ENCODE measurements at regions not wholly inside any gene's neighbourhood (a gene's known extent, or its start where the extent isn't known, plus 50 kb on each side); places are given as distances from the start of the nearest gene placed in this dataset.

DNA sequence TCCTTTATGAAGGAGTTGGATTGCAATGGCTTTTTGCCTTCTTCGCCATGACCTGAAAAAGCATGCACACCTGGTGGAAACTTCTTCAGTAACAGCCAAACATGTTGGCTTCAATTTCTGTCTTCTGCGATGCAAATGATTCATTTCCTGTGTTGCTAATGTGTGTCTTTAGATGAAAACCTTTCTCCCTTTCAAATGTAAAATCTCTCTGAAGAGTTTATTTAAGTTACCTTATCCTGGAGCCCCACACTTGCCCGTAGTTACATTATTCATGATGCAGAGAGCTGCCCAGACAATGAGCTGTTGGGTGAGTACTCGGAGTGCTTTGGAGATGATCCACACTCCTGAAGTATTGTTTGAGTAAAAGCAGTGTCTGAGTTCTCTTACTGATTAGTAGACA lies 1100.9 kb downstream of the RPA4 start:
- Histone ChIP-seq H3K36me3 (no peaks in the 10 kb centered on the region), H3K27me3 (no peaks in the 10 kb centered on the region), H3K9me3 (no peaks in the 10 kb centered on the region), H3K4me3 (no peak overlapping the region), H3K27ac (no peak overlapping the region), H3K4me1 (no peaks in the 10 kb centered on the region)
- intact Hi-C loops (cut with DNase I; ENCODE audit: low total_unique reads): no loop called here
- TF ChIP-seq, protein P1, sequence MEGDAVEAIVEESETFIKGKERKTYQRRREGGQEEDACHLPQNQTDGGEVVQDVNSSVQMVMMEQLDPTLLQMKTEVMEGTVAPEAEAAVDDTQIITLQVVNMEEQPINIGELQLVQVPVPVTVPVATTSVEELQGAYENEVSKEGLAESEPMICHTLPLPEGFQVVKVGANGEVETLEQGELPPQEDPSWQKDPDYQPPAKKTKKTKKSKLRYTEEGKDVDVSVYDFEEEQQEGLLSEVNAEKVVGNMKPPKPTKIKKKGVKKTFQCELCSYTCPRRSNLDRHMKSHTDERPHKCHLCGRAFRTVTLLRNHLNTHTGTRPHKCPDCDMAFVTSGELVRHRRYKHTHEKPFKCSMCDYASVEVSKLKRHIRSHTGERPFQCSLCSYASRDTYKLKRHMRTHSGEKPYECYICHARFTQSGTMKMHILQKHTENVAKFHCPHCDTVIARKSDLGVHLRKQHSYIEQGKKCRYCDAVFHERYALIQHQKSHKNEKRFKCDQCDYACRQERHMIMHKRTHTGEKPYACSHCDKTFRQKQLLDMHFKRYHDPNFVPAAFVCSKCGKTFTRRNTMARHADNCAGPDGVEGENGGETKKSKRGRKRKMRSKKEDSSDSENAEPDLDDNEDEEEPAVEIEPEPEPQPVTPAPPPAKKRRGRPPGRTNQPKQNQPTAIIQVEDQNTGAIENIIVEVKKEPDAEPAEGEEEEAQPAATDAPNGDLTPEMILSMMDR (IDR thresholded peaks at IDR 0.05): no peak
- DNase-seq: no peak

DNA sequence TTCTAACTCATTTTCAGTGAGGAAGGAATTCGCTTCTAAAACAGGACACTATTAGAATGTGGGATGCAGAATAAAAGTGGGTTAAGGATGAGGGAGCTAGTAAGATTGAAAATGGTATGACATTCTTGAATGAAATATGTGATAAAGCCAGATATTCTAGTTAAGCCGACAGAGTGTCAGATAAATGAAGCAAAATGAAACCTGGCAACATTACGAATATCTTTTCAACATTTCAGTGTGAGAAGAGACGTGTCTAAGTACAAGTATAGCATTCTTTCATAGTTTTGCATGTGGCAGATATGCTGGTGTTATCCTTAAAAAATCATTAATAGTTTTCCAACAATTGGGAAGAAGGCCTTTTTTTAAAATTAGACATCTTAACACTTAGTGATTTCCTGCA lies 1101.4 kb downstream of the RPA4 start:
- Histone ChIP-seq H3K36me3 (no peaks in the 10 kb centered on the region), H3K27ac (no peak overlapping the region), H3K4me3 (no peak overlapping the region), H3K4me1 (no peaks in the 10 kb centered on the region), H3K27me3 (no peaks in the 10 kb centered on the region), H3K9me3 (no peaks in the 10 kb centered on the region)
- TF ChIP-seq, protein P1 (IDR thresholded peaks at IDR 0.05): no peak
- intact Hi-C loops (cut with DNase I; ENCODE audit: low total_unique reads): no loop called here
- no peak for DNase-seq

DNA sequence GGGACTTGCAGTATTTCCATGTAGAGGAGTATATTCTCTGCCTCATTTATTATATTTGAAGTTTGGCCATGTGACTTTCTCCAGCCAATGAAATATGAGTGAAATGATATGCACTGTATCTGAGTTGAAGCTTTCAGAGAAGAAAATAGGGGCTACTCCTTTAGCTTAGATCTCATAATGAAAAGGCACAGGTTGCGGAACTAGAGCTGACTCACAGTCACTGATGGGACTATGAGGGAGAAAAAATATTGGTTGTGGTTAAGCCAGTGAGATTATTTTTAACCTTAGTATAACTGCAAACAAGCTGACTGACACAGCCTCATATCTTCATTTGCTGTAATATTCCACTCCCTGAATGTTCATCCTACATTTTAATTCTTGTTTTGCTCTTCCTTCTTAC lies 1104.3 kb downstream of the RPA4 start:
- intact Hi-C loops (cut with DNase I; ENCODE audit: low total_unique reads): no loop called here
- no peaks in the 10 kb centered on the region for H3K9me3 ChIP-seq
- no peaks in the 10 kb centered on the region for H3K36me3 ChIP-seq
- no peak for DNase-seq
- H3K4me1 ChIP-seq: no peaks in the 10 kb centered on the region
- no peaks in the 10 kb centered on the region for H3K27me3 ChIP-seq
- H3K27ac ChIP-seq: no peak overlapping the region
- no peak overlapping the region for H3K4me3 ChIP-seq
- TF ChIP-seq, protein P1 (IDR thresholded peaks at IDR 0.05): no peak

DNA sequence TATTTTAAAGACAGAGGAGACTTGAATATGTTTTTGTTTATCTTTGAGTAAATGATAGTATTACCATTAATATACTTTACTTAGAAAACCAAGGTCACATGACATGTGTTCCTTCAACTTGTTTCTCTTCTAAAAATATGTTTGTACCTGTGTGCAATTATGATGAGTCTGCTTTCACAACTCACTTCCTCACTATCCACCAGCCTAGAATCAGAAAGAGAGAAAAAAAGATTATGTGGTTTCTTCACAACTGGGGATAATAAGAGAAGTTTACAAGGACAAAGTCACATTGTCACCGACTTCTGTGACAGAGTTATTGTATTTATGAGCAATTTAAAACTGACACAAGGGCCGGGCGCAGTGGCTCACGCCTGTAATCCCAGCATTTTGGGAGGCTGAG lies 1112.1 kb downstream of the RPA4 start:
- H3K36me3 ChIP-seq: no peaks in the 10 kb centered on the region
- no peak overlapping the region for H3K4me3 ChIP-seq
- no peaks in the 10 kb centered on the region for H3K27me3 ChIP-seq
- TF ChIP-seq, protein P1 (IDR thresholded peaks at IDR 0.05): no peak
- no peaks in the 10 kb centered on the region for H3K4me1 ChIP-seq
- no peak overlapping the region for H3K27ac ChIP-seq
- no peak for DNase-seq
- H3K9me3 ChIP-seq: no peaks in the 10 kb centered on the region
- intact Hi-C loops (cut with DNase I; ENCODE audit: low total_unique reads): no loop called here

DNA sequence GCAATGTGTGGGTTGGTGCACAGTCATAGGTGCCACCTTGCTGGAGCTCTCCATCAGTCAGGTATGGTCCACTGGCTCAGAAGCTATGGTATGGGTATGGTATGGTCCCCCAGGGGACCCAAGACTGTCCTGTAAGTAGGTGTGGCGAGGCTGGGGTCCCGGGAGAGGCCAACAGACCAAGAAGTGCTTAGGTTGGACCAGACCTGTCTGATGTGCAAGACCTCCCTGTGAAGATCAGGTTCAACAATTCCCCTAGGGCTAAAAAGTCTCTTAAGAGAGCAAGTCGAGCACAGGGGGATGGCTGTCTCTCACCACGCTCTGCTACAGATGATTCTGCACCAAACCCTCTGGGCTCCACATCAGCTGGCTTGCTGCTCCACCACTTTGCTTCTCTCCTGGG lies 1145.0 kb downstream of the RPA4 start:
- intact Hi-C loops (cut with DNase I; ENCODE audit: low total_unique reads): no loop called here
- no peak for DNase-seq
- TF ChIP-seq, protein P1 (IDR thresholded peaks at IDR 0.05): no peak
- Histone ChIP-seq H3K27me3 (no peaks in the 10 kb centered on the region), H3K4me3 (no peak overlapping the region), H3K27ac (no peak overlapping the region), H3K9me3 (peaks cover 0 to 8% (median 5%) of the 10 kb centered on the region in 3 donors), H3K36me3 (no peaks in the 10 kb centered on the region), H3K4me1 (no peaks in the 10 kb centered on the region)

DNA sequence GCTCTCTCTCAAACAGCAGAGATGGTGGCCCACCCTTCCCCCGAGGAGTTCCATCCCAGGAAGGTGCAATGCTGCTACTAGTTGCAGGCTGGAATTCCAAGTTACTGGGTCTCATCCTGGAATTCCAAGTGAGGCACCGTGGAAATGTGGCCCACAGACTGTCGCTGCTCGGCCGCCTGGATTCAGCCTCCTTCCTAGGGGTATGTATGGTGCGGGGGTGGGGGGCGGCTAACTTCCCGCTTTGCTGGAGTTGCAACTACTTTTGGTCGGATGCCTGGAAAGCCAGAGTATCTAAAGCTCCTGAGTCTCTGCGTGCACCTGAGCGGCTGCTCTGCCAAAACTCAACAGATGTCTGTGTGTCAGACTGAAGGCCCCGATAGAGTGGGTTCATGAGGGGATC lies 1146.2 kb downstream of the RPA4 start:
- Histone ChIP-seq H3K27ac (no peak overlapping the region), H3K4me3 (no peak overlapping the region), H3K9me3 (peaks cover 0 to 5% (median 5%) of the 10 kb centered on the region in 3 donors), H3K27me3 (no peaks in the 10 kb centered on the region), H3K36me3 (no peaks in the 10 kb centered on the region), H3K4me1 (no peaks in the 10 kb centered on the region)
- TF ChIP-seq, protein P1 (IDR thresholded peaks at IDR 0.05): no peak
- intact Hi-C loops (cut with DNase I; ENCODE audit: low total_unique reads): no loop called here
- DNase-seq: no peak

All from tibial artery (tissue), 4 donors.